ENCODE measurements at regions not wholly inside any gene's neighbourhood (a gene's known extent, or its start where the extent isn't known, plus 50 kb on each side); places are given as distances from the start of the nearest gene placed in this dataset.

- DNase-seq = no peak
These were observed 886.5 kb upstream of the FLRT2 start for GRCh38 chr14:84643446-84643845.

GRCh38 chr14:84646786-84647500 lies 883.0 kb upstream of the FLRT2 start:
- DNase-seq = no peak

- DNase-seq = no peak
These were observed 874.9 kb upstream of the FLRT2 start for GRCh38 chr14:84655014-84655413.

GRCh38 chr14:84657911-84658310 lies 872.0 kb upstream of the FLRT2 start:
- no peak for DNase-seq

GRCh38 chr14:84670796-84671195 lies 859.1 kb upstream of the FLRT2 start:
- DNase-seq = no peak

- no peak for DNase-seq
These were observed 858.2 kb upstream of the FLRT2 start for GRCh38 chr14:84671776-84672175.

GRCh38 chr14:84674636-84675035 lies 855.3 kb upstream of the FLRT2 start:
- DNase-seq = no peak

- DNase-seq = no peak
These were observed 843.4 kb upstream of the FLRT2 start for GRCh38 chr14:84686550-84686949.

- DNase-seq = no peak
These were observed 841.5 kb upstream of the FLRT2 start for GRCh38 chr14:84688297-84689025.

- DNase-seq = no peak
These were observed 835.8 kb upstream of the FLRT2 start for GRCh38 chr14:84694161-84694560.

- DNase-seq = no peak
These were observed 825.3 kb upstream of the FLRT2 start for GRCh38 chr14:84704601-84705000.

- no peak for DNase-seq
These were observed 822.1 kb upstream of the FLRT2 start for GRCh38 chr14:84707830-84708229.

- DNase-seq = no peak
These were observed 821.1 kb upstream of the FLRT2 start for GRCh38 chr14:84708865-84709264.

GRCh38 chr14:84726471-84726870 lies 803.5 kb upstream of the FLRT2 start:
- no peak for DNase-seq

GRCh38 chr14:84749191-84749955 lies 780.6 kb upstream of the FLRT2 start:
- no peak for DNase-seq

- DNase-seq = no peak
These were observed 779.7 kb upstream of the FLRT2 start for GRCh38 chr14:84750284-84750683.

GRCh38 chr14:84750763-84751554 lies 779.0 kb upstream of the FLRT2 start:
- no peak for DNase-seq

- no peak for DNase-seq
These were observed 778.2 kb upstream of the FLRT2 start for GRCh38 chr14:84751745-84752144.

- DNase-seq = no peak
These were observed 769.3 kb upstream of the FLRT2 start for GRCh38 chr14:84760489-84761126.

- no peak for DNase-seq
These were observed 762.5 kb upstream of the FLRT2 start for GRCh38 chr14:84767434-84767833.

- DNase-seq = no peak
These were observed 759.9 kb upstream of the FLRT2 start for GRCh38 chr14:84770030-84770429.

GRCh38 chr14:84777356-84777755 lies 752.6 kb upstream of the FLRT2 start:
- no peak for DNase-seq
